ENCODE measurements at regions not wholly inside any gene's neighbourhood (a gene's known extent, or its start where the extent isn't known, plus 50 kb on each side); places are given as distances from the start of the nearest gene placed in this dataset.
"Not testable (repeated sequence)": the region's sequence is repeated elsewhere in the genome, so short reads cannot be mapped to it uniquely, and the experiment has no call there.

GRCh38 chr5:131107128-131107527 is 57.9 kb downstream of the HINT1 start:
- DNase-seq (ENCODE audit: low read depth in 2 of 2): no peak

GRCh38 chr5:131104169-131104808 is 60.8 kb downstream of the HINT1 start:
- DNase-seq (ENCODE audit: low read depth in 2 of 2): no peak

- no peak for DNase-seq (ENCODE audit: low read depth in 2 of 2)
These were observed 68.0 kb downstream of the HINT1 start for GRCh38 chr5:131096774-131097710.

GRCh38 chr5:131095561-131095960 is 69.5 kb downstream of the HINT1 start:
- not testable (repeated sequence) for DNase-seq (ENCODE audit: low read depth in 2 of 2)

- DNase-seq (ENCODE audit: low read depth in 2 of 2): no peak
These were observed 80.6 kb downstream of the HINT1 start for GRCh38 chr5:131084436-131084835.

GRCh38 chr5:131081913-131082488 is 83.1 kb downstream of the HINT1 start:
- DNase-seq (ENCODE audit: low read depth in 2 of 2): no peak

- no peak for DNase-seq (ENCODE audit: low read depth in 2 of 2)
These were observed 83.7 kb downstream of the HINT1 start for GRCh38 chr5:131081374-131081773.

GRCh38 chr5:131079232-131079631 is 85.8 kb downstream of the HINT1 start:
- no peak for DNase-seq (ENCODE audit: low read depth in 2 of 2)

GRCh38 chr5:131068893-131069643 is 96.0 kb downstream of the HINT1 start:
- DNase-seq (ENCODE audit: low read depth in 2 of 2): peak; percentile 13 to 25

- DNase-seq (ENCODE audit: low read depth in 2 of 2): no peak
These were observed 97.0 kb downstream of the HINT1 start for GRCh38 chr5:131068076-131068475.

- no peak for DNase-seq (ENCODE audit: low read depth in 2 of 2)
These were observed 97.4 kb downstream of the HINT1 start for GRCh38 chr5:131067636-131068035.

GRCh38 chr5:131064669-131065371 is 100.2 kb downstream of the HINT1 start:
- no peak for DNase-seq (ENCODE audit: low read depth in 2 of 2)

- DNase-seq (ENCODE audit: low read depth in 2 of 2): no peak
These were observed 122.9 kb downstream of the HINT1 start for GRCh38 chr5:131042021-131042789.

GRCh38 chr5:131023498-131023865 is 141.6 kb downstream of the HINT1 start:
- DNase-seq (ENCODE audit: low read depth in 2 of 2): no peak

GRCh38 chr5:131022811-131023497 is 142.1 kb downstream of the HINT1 start:
- DNase-seq (ENCODE audit: low read depth in 2 of 2): no peak

GRCh38 chr5:131021646-131022045 is 143.4 kb downstream of the HINT1 start:
- DNase-seq (ENCODE audit: low read depth in 2 of 2): no peak

- DNase-seq (ENCODE audit: low read depth in 2 of 2): no peak
These were observed 145.3 kb downstream of the HINT1 start for GRCh38 chr5:131019601-131020315.

GRCh38 chr5:131019111-131019510 is 145.9 kb downstream of the HINT1 start:
- DNase-seq (ENCODE audit: low read depth in 2 of 2): no peak

- no peak for DNase-seq (ENCODE audit: low read depth in 2 of 2)
These were observed 156.7 kb downstream of the HINT1 start for GRCh38 chr5:131008329-131008728.

Measured in stimulated activated CD8-positive, alpha-beta memory T cell treated with anti-CD3 and anti-CD28 coated beads, Interleukin-7, amount 100 ng/mL, for 1 hour (primary cell).